ENCODE measurements at regions not wholly inside any gene's neighbourhood (a gene's known extent, or its start where the extent isn't known, plus 50 kb on each side); places are given as distances from the start of the nearest gene placed in this dataset.

DNA sequence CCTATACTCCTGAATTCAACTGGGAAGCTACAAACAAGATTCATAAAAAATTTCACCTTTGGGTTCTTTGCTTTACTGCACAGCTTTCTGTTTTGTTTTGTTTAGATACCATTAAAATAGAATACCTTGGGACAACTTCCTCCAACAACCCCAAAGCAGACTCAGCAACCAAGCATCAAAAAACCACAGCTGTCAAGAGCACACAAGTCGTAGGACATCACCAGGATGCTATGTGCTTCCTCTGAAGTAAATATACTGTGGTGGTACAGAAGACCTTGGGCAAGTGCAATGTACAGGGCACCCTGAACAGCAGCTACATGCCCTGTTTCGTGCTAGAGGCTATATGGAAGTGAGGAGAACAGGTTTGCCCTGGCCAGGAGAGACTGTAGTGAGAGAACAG, 359.3 kb downstream of the BCL11B start:
- intact Hi-C loops (cut with DNase I; ENCODE audit: low total_unique reads), result no loop called here
- Histone ChIP-seq H3K4me3 (no peak overlapping the region), H3K9me3 (no peaks in the 10 kb centered on the region), H3K4me1 (no peaks in the 10 kb centered on the region), H3K27ac (no peak overlapping the region), H3K36me3 (no peaks in the 10 kb centered on the region), H3K27me3 (peaks cover 0 to 21% of the 10 kb centered on the region in 2 donors)
- TF ChIP-seq, protein P1, sequence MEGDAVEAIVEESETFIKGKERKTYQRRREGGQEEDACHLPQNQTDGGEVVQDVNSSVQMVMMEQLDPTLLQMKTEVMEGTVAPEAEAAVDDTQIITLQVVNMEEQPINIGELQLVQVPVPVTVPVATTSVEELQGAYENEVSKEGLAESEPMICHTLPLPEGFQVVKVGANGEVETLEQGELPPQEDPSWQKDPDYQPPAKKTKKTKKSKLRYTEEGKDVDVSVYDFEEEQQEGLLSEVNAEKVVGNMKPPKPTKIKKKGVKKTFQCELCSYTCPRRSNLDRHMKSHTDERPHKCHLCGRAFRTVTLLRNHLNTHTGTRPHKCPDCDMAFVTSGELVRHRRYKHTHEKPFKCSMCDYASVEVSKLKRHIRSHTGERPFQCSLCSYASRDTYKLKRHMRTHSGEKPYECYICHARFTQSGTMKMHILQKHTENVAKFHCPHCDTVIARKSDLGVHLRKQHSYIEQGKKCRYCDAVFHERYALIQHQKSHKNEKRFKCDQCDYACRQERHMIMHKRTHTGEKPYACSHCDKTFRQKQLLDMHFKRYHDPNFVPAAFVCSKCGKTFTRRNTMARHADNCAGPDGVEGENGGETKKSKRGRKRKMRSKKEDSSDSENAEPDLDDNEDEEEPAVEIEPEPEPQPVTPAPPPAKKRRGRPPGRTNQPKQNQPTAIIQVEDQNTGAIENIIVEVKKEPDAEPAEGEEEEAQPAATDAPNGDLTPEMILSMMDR (IDR thresholded peaks at IDR 0.05), result no peak
- DNase-seq, result no peak

DNA sequence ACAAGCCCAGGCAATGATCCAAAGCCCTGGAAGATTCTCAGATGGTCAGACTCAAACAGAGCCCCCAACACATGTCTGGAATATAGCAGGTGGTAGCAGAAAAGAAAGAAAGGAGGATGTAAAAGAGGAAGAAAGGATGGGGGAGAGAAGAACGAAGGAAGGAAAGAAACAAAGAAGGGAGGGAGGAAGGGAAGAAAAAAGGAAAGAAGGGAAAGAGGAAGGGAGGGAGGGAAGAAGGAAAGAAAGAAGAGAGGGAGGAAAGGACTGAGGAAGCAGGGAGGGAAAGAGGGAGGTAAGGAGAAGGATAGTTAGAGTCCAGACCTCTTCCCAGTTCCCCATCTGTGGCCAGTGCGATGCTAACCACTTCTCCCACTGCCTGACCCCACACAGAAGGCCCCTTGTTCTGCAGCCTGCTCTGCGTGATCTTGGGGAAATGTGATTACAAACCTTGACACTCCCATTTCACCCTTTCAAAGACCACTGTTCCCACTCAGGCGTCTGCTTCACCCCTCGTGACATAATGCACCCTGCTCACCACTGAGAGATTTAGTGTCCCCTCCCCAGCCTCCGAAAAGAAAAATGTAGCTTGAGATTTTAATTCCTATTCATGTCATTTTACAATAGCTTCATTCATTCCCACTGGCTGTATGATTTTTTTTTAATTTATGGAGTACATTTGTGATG, 357.9 kb downstream of the BCL11B start:
- intact Hi-C loops (cut with DNase I; ENCODE audit: low total_unique reads), result no loop called here
- Histone ChIP-seq H3K36me3 (no peaks in the 10 kb centered on the region), H3K4me3 (no peak overlapping the region), H3K27ac (no peak overlapping the region), H3K27me3 (peaks cover 0 to 16% of the 10 kb centered on the region in 2 donors), H3K4me1 (no peaks in the 10 kb centered on the region), H3K9me3 (no peaks in the 10 kb centered on the region)
- TF ChIP-seq, protein P1 (IDR thresholded peaks at IDR 0.05), result no peak
- no peak for DNase-seq

DNA sequence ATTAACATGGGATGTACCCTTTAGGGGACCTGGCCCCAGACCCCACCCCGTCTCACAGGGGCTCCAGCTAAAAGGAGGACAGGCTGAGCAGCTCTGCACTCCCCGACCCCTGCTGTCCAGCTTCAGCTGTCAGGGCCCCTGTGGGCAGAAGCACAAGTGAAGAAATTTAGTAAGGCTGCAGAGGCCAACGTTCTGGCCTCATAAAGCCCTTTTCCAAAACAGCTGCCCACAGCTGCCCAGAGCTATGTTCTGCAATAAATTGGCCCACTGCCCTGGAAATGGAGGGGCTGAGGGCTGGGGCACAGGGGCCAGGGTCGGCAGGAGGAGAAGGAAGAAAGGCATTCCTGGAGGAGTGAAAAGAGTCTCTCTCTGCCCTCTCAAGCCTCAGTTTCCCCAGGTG, 357.1 kb downstream of the BCL11B start:
- Histone ChIP-seq H3K4me3 (no peak overlapping the region), H3K27ac (no peak overlapping the region), H3K27me3 (peaks cover 0 to 22% of the 10 kb centered on the region in 2 donors), H3K4me1 (no peaks in the 10 kb centered on the region), H3K36me3 (no peaks in the 10 kb centered on the region), H3K9me3 (no peaks in the 10 kb centered on the region)
- intact Hi-C loops (cut with DNase I; ENCODE audit: low total_unique reads), result no loop called here
- TF ChIP-seq, protein P1 (IDR thresholded peaks at IDR 0.05), result no peak
- DNase-seq, result no peak

DNA sequence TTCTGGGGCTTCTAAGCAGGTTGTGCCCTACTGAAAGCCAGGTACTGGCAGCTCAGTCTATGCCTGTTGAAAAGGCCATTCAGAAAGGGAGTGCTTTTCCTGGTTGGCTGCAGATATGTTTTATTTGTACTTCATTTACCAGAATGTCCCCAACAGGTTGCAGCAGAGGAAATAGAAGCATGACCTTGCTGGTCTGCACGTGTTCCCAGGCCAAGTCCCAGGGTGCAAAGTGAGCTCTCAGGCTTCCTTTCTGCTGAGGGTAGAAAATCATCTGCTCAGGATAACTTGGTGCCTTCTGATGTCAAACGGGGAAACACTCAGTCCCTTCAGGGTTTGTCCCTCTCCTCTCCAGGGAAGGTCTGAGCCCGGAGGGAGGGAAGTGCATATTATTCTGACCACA, 356.4 kb downstream of the BCL11B start:
- H3K27me3 ChIP-seq, result peaks cover 0 to 22% of the 10 kb centered on the region in 2 donors
- DNase-seq, result no peak
- TF ChIP-seq, protein P1 (IDR thresholded peaks at IDR 0.05), result no peak
- no peaks in the 10 kb centered on the region for H3K4me1 ChIP-seq
- H3K9me3 ChIP-seq, result no peaks in the 10 kb centered on the region
- intact Hi-C loops (cut with DNase I; ENCODE audit: low total_unique reads), result no loop called here
- H3K27ac ChIP-seq, result no peak overlapping the region
- H3K36me3 ChIP-seq, result no peaks in the 10 kb centered on the region
- no peak overlapping the region for H3K4me3 ChIP-seq

DNA sequence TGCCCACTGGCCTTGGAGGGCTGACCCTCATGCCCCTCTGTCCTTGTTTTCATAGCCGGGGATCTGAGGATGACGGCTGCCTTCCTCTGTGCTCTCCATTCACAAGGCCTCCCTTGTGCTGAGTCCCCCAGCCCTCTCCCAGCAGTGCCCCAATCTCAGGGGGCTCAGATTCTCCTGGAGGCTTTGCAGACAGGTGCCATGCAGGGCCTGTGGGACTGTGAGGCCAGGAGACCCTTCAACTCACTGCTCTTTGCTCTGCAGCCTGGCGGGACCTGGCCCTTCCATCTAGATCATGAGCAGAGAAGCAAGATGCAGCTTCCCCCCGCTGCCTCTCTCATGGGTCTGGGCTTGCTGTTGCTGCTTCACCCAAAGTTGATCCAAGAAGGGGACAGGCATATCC, 356.0 kb downstream of the BCL11B start:
- H3K4me1 ChIP-seq, result no peaks in the 10 kb centered on the region
- H3K27ac ChIP-seq, result no peak overlapping the region
- no peaks in the 10 kb centered on the region for H3K36me3 ChIP-seq
- intact Hi-C loops (cut with DNase I; ENCODE audit: low total_unique reads), result no loop called here
- H3K27me3 ChIP-seq, result peaks cover 0 to 22% of the 10 kb centered on the region in 2 donors
- H3K4me3 ChIP-seq, result no peak overlapping the region
- DNase-seq, result peak in 1 of 2 donors; percentile 34
- H3K9me3 ChIP-seq, result no peaks in the 10 kb centered on the region
- TF ChIP-seq, protein P1 (IDR thresholded peaks at IDR 0.05), result no peak
